Neural cell (in vitro differentiated cells): ENCODE measurements at regions not wholly inside any gene's neighbourhood (a gene's known extent, or its start where the extent isn't known, plus 50 kb on each side); places are given as distances from the start of the nearest gene placed in this dataset.

Experiments
- H2AFZ ChIP-seq: fragments of 200-600, 300-800 bp; sonication (generic), shearing (Covaris generic); 2 replicates; pipeline ENCODE4 v1.6.0; 2014; ENCODE audit warnings: low read depth, mild to moderate bottlenecking, antibody characterized with exemption, low read length, moderate library complexity
- H3F3A ChIP-seq: fragments of 200-600 bp; shearing (Covaris generic); 2 replicates; pipeline ENCODE4 v1.6.1; 2016; ENCODE audit warnings: mild to moderate bottlenecking, moderate library complexity, mixed read lengths, antibody characterized with exemption, low read length; ENCODE audit not compliant: insufficient read depth, poor library complexity, severe bottlenecking
- H3K27ac ChIP-seq: fragments of 200-600, 300-800 bp; sonication (generic), shearing (Covaris generic); 2 replicates; pipeline ENCODE4 v1.5.1; 2014; ENCODE audit warnings: mild to moderate bottlenecking, low read length, moderate library complexity
- H3K27me3 ChIP-seq: fragments of 300-800, 200-600 bp; sonication (generic), shearing (Covaris generic); 2 replicates; pipeline ENCODE4 v1.6.0; 2014; ENCODE audit warnings: mild to moderate bottlenecking, low read depth, low read length, moderate library complexity; ENCODE audit not compliant: insufficient read depth
- H3K36me3 ChIP-seq: fragments of 300-800, 200-600 bp; sonication (generic), shearing (Covaris generic); 2 replicates; pipeline ENCODE4 v1.5.1; 2014; ENCODE audit warnings: mild to moderate bottlenecking, antibody characterized with exemption, low read length, moderate library complexity; ENCODE audit not compliant: insufficient read depth
- H3K4me2 ChIP-seq: fragments of 300-800, 200-600 bp; sonication (generic), shearing (Covaris generic); 2 replicates; pipeline ENCODE4 v1.6.0; 2014; ENCODE audit warnings: mild to moderate bottlenecking, low read length
- H3K4me3 ChIP-seq: fragments of 300-800, 200-600 bp; sonication (generic), shearing (Covaris generic); 2 replicates; pipeline ENCODE4 v1.5.1; 2014; ENCODE audit warnings: mild to moderate bottlenecking, low read length, moderate library complexity
- H3K79me2 ChIP-seq: fragments of 200-600 bp; shearing (Covaris generic); replicated peaks from 2 replicates; pipeline ENCODE4 v1.6.0; 2014; ENCODE audit warnings: mild to moderate bottlenecking, low read length, moderate library complexity; ENCODE audit not compliant: insufficient read depth
- H3K9ac ChIP-seq: fragments of 300-800, 200-600 bp; sonication (generic), shearing (Covaris generic); 2 replicates; pipeline ENCODE4 v1.6.1; 2016; ENCODE audit warnings: mild to moderate bottlenecking, low read length, mixed read lengths
- H3K9me2 ChIP-seq: fragments of 200-600 bp; shearing (Covaris generic); 2 replicates; pipeline ENCODE4 v1.6.1; 2016; ENCODE audit warnings: mild to moderate bottlenecking, low read length, mixed read lengths; ENCODE audit not compliant: insufficient read depth
- H3K9me3 ChIP-seq: fragments of 200-600, 300-800 bp; sonication (generic), shearing (Covaris generic); 2 replicates; pipeline ENCODE4 v1.6.1; 2016; ENCODE audit warnings: mild to moderate bottlenecking, mixed run types, low read length, moderate library complexity, mixed read lengths
- H4K20me1 ChIP-seq: fragments of 200-600 bp; shearing (Covaris generic); 2 replicates; pipeline ENCODE4 v1.6.1; 2016; ENCODE audit warnings: mild to moderate bottlenecking, mixed run types; ENCODE audit not compliant: insufficient read depth
- EP300 ChIP-seq: fragments of 450-650 bp; conservative IDR thresholded peaks from 2 replicates; pipeline ENCODE4 v1.6.1; 2014; ENCODE audit warnings: antibody characterized with exemption, mild to moderate bottlenecking, moderate library complexity; ENCODE audit not compliant: poor library complexity, severe bottlenecking
- EZH2 ChIP-seq: fragments of 200-600, 300-800 bp; shearing (Covaris generic), sonication (generic); IDR thresholded peaks from 2 replicates; pipeline ENCODE4 v1.6.1; 2014; ENCODE audit warnings: antibody characterized with exemption, low read length, borderline replicate concordance, mild to moderate bottlenecking; ENCODE audit not compliant: insufficient read depth, poor library complexity, severe bottlenecking
- MXI1 ChIP-seq: fragments of 450-650 bp; conservative IDR thresholded peaks from 2 replicates; pipeline ENCODE4 v1.6.1; 2014; ENCODE audit warnings: antibody characterized with exemption, mild to moderate bottlenecking; ENCODE audit not compliant: poor library complexity, severe bottlenecking
- POLR2AphosphoS5 ChIP-seq: IDR thresholded peaks from 2 replicates; pipeline ENCODE4 v1.6.1; 2012
- RAD21 ChIP-seq: fragments of 450-650 bp; conservative IDR thresholded peaks from 2 replicates; pipeline ENCODE4 v1.6.1; 2014; ENCODE audit warnings: antibody characterized with exemption, mild to moderate bottlenecking, moderate library complexity
- SMC3 ChIP-seq: fragments of 450-650 bp; conservative IDR thresholded peaks from 2 replicates; pipeline ENCODE4 v1.6.1; 2014; ENCODE audit warnings: antibody characterized with exemption, mild to moderate bottlenecking, moderate library complexity; ENCODE audit not compliant: poor library complexity
- TAF1 ChIP-seq: IDR thresholded peaks from 2 replicates; pipeline ENCODE4 v1.6.1; 2012; ENCODE audit warnings: low read depth
- TF ChIP-seq, protein P1 (sequence below): fragments of 450-650 bp; IDR thresholded peaks from 2 replicates; pipeline ENCODE4 v1.5.1; 2014; ENCODE audit warnings: antibody characterized with exemption, mild to moderate bottlenecking, moderate library complexity; ENCODE audit not compliant: poor library complexity, severe bottlenecking
- TF ChIP-seq, protein P2 (sequence below): IDR thresholded peaks from 2 replicates; pipeline ENCODE4 v1.6.1; 2012; ENCODE audit warnings: borderline replicate concordance

- no peaks in the 10 kb centered on the region for H3K36me3 ChIP-seq
- no peak overlapping the region for H3K4me3 ChIP-seq
- H3K79me2 ChIP-seq = no peaks in the 10 kb centered on the region
- no peaks in the 10 kb centered on the region for H3K9me2 ChIP-seq
- H3K9me3 ChIP-seq = no peaks in the 10 kb centered on the region
- no peak overlapping the region for H3K9ac ChIP-seq
- no peaks in the 10 kb centered on the region for H4K20me1 ChIP-seq
- no peak overlapping the region for H3K4me2 ChIP-seq
- no peaks in the 10 kb centered on the region for H3F3A ChIP-seq
- no peak for TF ChIP-seq RAD21
- TF ChIP-seq, protein P1, sequence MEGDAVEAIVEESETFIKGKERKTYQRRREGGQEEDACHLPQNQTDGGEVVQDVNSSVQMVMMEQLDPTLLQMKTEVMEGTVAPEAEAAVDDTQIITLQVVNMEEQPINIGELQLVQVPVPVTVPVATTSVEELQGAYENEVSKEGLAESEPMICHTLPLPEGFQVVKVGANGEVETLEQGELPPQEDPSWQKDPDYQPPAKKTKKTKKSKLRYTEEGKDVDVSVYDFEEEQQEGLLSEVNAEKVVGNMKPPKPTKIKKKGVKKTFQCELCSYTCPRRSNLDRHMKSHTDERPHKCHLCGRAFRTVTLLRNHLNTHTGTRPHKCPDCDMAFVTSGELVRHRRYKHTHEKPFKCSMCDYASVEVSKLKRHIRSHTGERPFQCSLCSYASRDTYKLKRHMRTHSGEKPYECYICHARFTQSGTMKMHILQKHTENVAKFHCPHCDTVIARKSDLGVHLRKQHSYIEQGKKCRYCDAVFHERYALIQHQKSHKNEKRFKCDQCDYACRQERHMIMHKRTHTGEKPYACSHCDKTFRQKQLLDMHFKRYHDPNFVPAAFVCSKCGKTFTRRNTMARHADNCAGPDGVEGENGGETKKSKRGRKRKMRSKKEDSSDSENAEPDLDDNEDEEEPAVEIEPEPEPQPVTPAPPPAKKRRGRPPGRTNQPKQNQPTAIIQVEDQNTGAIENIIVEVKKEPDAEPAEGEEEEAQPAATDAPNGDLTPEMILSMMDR = no peak
- no peak for TF ChIP-seq EP300
- no peak for TF ChIP-seq EZH2
- TF ChIP-seq, protein P2, sequence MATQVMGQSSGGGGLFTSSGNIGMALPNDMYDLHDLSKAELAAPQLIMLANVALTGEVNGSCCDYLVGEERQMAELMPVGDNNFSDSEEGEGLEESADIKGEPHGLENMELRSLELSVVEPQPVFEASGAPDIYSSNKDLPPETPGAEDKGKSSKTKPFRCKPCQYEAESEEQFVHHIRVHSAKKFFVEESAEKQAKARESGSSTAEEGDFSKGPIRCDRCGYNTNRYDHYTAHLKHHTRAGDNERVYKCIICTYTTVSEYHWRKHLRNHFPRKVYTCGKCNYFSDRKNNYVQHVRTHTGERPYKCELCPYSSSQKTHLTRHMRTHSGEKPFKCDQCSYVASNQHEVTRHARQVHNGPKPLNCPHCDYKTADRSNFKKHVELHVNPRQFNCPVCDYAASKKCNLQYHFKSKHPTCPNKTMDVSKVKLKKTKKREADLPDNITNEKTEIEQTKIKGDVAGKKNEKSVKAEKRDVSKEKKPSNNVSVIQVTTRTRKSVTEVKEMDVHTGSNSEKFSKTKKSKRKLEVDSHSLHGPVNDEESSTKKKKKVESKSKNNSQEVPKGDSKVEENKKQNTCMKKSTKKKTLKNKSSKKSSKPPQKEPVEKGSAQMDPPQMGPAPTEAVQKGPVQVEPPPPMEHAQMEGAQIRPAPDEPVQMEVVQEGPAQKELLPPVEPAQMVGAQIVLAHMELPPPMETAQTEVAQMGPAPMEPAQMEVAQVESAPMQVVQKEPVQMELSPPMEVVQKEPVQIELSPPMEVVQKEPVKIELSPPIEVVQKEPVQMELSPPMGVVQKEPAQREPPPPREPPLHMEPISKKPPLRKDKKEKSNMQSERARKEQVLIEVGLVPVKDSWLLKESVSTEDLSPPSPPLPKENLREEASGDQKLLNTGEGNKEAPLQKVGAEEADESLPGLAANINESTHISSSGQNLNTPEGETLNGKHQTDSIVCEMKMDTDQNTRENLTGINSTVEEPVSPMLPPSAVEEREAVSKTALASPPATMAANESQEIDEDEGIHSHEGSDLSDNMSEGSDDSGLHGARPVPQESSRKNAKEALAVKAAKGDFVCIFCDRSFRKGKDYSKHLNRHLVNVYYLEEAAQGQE = no peak
- TF ChIP-seq TAF1 = no peak
- TF ChIP-seq POLR2AphosphoS5 = no peak
- no peak for TF ChIP-seq MXI1
- TF ChIP-seq SMC3 = no peak
- no peak overlapping the region for H2AFZ ChIP-seq
- H3K27me3 ChIP-seq = no peaks in the 10 kb centered on the region
- H3K27ac ChIP-seq = no peak overlapping the region
These were observed 132.9 kb upstream of the GRIA1 start for GRCh38 chr5:153357493-153358112.

- Histone ChIP-seq H3K9me3 (no peaks in the 10 kb centered on the region), H3F3A (no peaks in the 10 kb centered on the region), H4K20me1 (no peaks in the 10 kb centered on the region), H3K4me3 (no peak overlapping the region), H3K9ac (no peak overlapping the region), H3K36me3 (no peaks in the 10 kb centered on the region), H3K9me2 (no peaks in the 10 kb centered on the region), H3K27ac (no peak overlapping the region), H3K27me3 (no peaks in the 10 kb centered on the region), H3K4me2 (no peak overlapping the region), H2AFZ (no peak overlapping the region), H3K79me2 (no peaks in the 10 kb centered on the region)
- no peak for TF ChIP-seq MXI1
- TF ChIP-seq, protein P2 = peak; percentile 79
These were observed 132.0 kb upstream of the GRIA1 start for GRCh38 chr5:153358315-153358976.
